ENCODE measurements at regions not wholly inside any gene's neighbourhood (a gene's known extent, or its start where the extent isn't known, plus 50 kb on each side); places are given as distances from the start of the nearest gene placed in this dataset.

GRCh38 chr2:177148477-177149154 is 64.0 kb upstream of the HNRNPA3 start:
- peak; percentile 72 for DNase-seq (ENCODE audit: low spot score)
- peak overlapping the region; percentile 34 to 63 (median 55) for H3K4me3 ChIP-seq (ENCODE audit: low read depth in 1 of 3, low read length in 3 of 3)
- peaks cover 0 to 8% (median 3%) of the 10 kb centered on the region in 4 donors for H3K27me3 ChIP-seq (ENCODE audit: control insufficient read depth in 4 of 4, insufficient read depth in 4 of 4, low read length in 3 of 4)
- WGBS, result 2% methylated on average over 25 of the region's 25 CpGs
- no peaks in the 10 kb centered on the region for H3K9me3 ChIP-seq (ENCODE audit: control insufficient read depth in 4 of 4, low read length in 3 of 4)
- peaks cover 0 to 10% (median 7%) of the 10 kb centered on the region in 4 donors for H3K4me1 ChIP-seq (ENCODE audit: control insufficient read depth in 4 of 4, insufficient read depth in 4 of 4, low read length in 3 of 4)
- TF ChIP-seq ZBTB33 (IDR thresholded peaks at IDR 0.05) (no peak), REST (IDR thresholded peaks at IDR 0.05) (no peak), EGR1 (IDR thresholded peaks at IDR 0.05; ENCODE audit: low read depth in 2 of 2) (no peak), HNF4A (conservative IDR thresholded peaks at IDR 0.05) (peak in 1 of 2 donors; percentile 6), RAD21 (IDR thresholded peaks at IDR 0.05) (peak; percentile 81 to 85)
- TF ChIP-seq, protein P1, sequence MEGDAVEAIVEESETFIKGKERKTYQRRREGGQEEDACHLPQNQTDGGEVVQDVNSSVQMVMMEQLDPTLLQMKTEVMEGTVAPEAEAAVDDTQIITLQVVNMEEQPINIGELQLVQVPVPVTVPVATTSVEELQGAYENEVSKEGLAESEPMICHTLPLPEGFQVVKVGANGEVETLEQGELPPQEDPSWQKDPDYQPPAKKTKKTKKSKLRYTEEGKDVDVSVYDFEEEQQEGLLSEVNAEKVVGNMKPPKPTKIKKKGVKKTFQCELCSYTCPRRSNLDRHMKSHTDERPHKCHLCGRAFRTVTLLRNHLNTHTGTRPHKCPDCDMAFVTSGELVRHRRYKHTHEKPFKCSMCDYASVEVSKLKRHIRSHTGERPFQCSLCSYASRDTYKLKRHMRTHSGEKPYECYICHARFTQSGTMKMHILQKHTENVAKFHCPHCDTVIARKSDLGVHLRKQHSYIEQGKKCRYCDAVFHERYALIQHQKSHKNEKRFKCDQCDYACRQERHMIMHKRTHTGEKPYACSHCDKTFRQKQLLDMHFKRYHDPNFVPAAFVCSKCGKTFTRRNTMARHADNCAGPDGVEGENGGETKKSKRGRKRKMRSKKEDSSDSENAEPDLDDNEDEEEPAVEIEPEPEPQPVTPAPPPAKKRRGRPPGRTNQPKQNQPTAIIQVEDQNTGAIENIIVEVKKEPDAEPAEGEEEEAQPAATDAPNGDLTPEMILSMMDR (IDR thresholded peaks at IDR 0.05; ENCODE audit: low read depth, low read length, missing input control), result peak; percentile 69
- no peak overlapping the region for H3K27ac ChIP-seq (ENCODE audit: low read depth in 1 of 2, low read length in 2 of 2)
- H3K36me3 ChIP-seq (ENCODE audit: control insufficient read depth in 4 of 4, insufficient read depth in 3 of 4, low read depth in 1 of 4, low read length in 3 of 4), result no peaks in the 10 kb centered on the region
- H3K9ac ChIP-seq (ENCODE audit: low read depth in 1 of 2, low read length in 2 of 2), result peak overlapping the region in 1 of 2 donors; percentile 58

DNA sequence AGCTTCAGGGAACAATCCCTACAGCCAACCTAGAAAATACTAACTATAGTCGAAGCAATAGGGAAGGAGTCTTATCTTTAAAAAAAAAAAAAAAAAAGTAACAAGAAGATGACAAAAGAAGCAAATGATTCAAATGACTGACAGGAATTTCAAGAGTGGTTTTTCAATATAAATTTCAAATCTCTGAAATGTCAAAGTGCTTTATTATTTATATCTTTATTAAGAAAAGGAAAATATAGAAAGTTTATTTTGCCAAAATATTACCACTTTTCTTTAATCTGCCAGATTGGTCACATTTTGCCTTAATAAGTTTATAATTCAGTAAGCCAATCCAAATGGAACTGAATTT is 63.5 kb upstream of the HNRNPA3 start:
- peaks cover 0 to 10% (median 7%) of the 10 kb centered on the region in 4 donors for H3K4me1 ChIP-seq (ENCODE audit: control insufficient read depth in 4 of 4, insufficient read depth in 4 of 4, low read length in 3 of 4)
- no peaks in the 10 kb centered on the region for H3K9me3 ChIP-seq (ENCODE audit: control insufficient read depth in 4 of 4, low read length in 3 of 4)
- DNase-seq (ENCODE audit: low spot score), result no peak
- H3K27me3 ChIP-seq (ENCODE audit: control insufficient read depth in 4 of 4, insufficient read depth in 4 of 4, low read length in 3 of 4), result peaks cover 0 to 8% (median 3%) of the 10 kb centered on the region in 4 donors
- H3K9ac ChIP-seq (ENCODE audit: low read depth in 1 of 2, low read length in 2 of 2), result no peak overlapping the region
- no peak overlapping the region for H3K27ac ChIP-seq (ENCODE audit: low read depth in 1 of 2, low read length in 2 of 2)
- 0% methylated on average over 1 of the region's 1 CpG for WGBS
- no peaks in the 10 kb centered on the region for H3K36me3 ChIP-seq (ENCODE audit: control insufficient read depth in 4 of 4, insufficient read depth in 3 of 4, low read depth in 1 of 4, low read length in 3 of 4)
- no peak overlapping the region for H3K4me3 ChIP-seq (ENCODE audit: low read depth in 1 of 3, low read length in 3 of 3)
- no peak for TF ChIP-seq REST (IDR thresholded peaks at IDR 0.05)
- no peak for TF ChIP-seq FOXA2 (IDR thresholded peaks at IDR 0.05)
- TF ChIP-seq NR2F2 (IDR thresholded peaks at IDR 0.05), result no peak
- no peak for TF ChIP-seq JUND (IDR thresholded peaks at IDR 0.05)
- TF ChIP-seq HNF4G (IDR thresholded peaks at IDR 0.05), result no peak
- TF ChIP-seq GABPA (IDR thresholded peaks at IDR 0.05 in 1 of 2, conservative IDR thresholded peaks at IDR 0.05 in 1 of 2), result no peak
- no peak for TF ChIP-seq SP1 (IDR thresholded peaks at IDR 0.05)
- no peak for TF ChIP-seq RXRA (IDR thresholded peaks at IDR 0.05)
- no peak for TF ChIP-seq YY1 (IDR thresholded peaks at IDR 0.05)
- TF ChIP-seq RAD21 (IDR thresholded peaks at IDR 0.05), result no peak
- TF ChIP-seq, protein P2, sequence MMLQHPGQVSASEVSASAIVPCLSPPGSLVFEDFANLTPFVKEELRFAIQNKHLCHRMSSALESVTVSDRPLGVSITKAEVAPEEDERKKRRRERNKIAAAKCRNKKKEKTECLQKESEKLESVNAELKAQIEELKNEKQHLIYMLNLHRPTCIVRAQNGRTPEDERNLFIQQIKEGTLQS (IDR thresholded peaks at IDR 0.05), result no peak
- TF ChIP-seq FOXA1 (IDR thresholded peaks at IDR 0.05), result no peak
- TF ChIP-seq, protein P1 (IDR thresholded peaks at IDR 0.05; ENCODE audit: low read depth, low read length, missing input control), result no peak
